ENCODE measurements at regions not wholly inside any gene's neighbourhood (a gene's known extent, or its start where the extent isn't known, plus 50 kb on each side); places are given as distances from the start of the nearest gene placed in this dataset.

GRCh38 chr2:63698786-63699548, 110.2 kb downstream of the MDH1 start:
- peak; percentile 92 for FAIRE-seq
- 26% methylated on average over 6 of the region's 6 CpGs for WGBS (ENCODE audit: missing lambda C conversion rate)

GRCh38 chr2:63699549-63699839, 110.7 kb downstream of the MDH1 start:
- WGBS (ENCODE audit: missing lambda C conversion rate): 48% methylated on average over 3 of the region's 3 CpGs
- 0 out of 2 replicates have a peak, but pooled peaks have one; percentile 2 for TF ChIP-seq JUNB (IDR thresholded peaks at IDR 0.05)
- TF ChIP-seq ZNF302 (CRISPR knock-in tag; IDR thresholded peaks at IDR 0.05): no peak
- no peak for TF ChIP-seq FOSL2 (IDR thresholded peaks at IDR 0.05)
- peak; percentile 68 for TF ChIP-seq FOSL2 (CRISPR knock-in tag; IDR thresholded peaks at IDR 0.05)
- no peak for FAIRE-seq
- no peaks in the 10 kb centered on the region for H3K9me3 ChIP-seq
- DNase-seq (ENCODE audit: low read depth in 1 of 2, low spot score in 1 of 2): no peak
- peak overlapping the region; percentile 66 to 80 for H3K27ac ChIP-seq
- H3K4me1 ChIP-seq: peaks cover 20% of the 10 kb centered on the region
- CTCF ChIA-PET: interaction anchor here (0.7 to 5.1 kb wide), 51 partner anchors 9 to 313 kb away, joined by 3 to 94 read pairs (median 5); partner anchors contain the start of gene UGP2
- peak overlapping the region; percentile 57 for H3K4me2 ChIP-seq
- ATAC-seq: peak; percentile 28 to 44; a peak in 4 of 6 replicates
- POLR2A ChIA-PET: interaction anchor here (1.4 to 3.0 kb wide), 4 partner anchors 35 to 143 kb away, joined by 4 to 103 read pairs (median 8); partner anchors contain the start of gene UGP2
- H3K4me3 ChIP-seq: no peak overlapping the region

More at GRCh38 chr2:63698786-63699548, 110.2 kb downstream of the MDH1 start:
- DNase-seq (ENCODE audit: low read depth in 1 of 2, low spot score in 1 of 2): peak; percentile 60 to 93
- ATAC-seq: peak; percentile 98
- Histone ChIP-seq H3K27ac (peak overlapping the region; percentile 66 to 80), H3K4me1 (peaks cover 20% of the 10 kb centered on the region), H3K4me3 (no peak overlapping the region), H3K9me3 (no peaks in the 10 kb centered on the region), H3K4me2 (peak overlapping the region; percentile 57)
- TF ChIP-seq JUN (IDR thresholded peaks at IDR 0.05) (peak; percentile 36 to 40; a peak in 2 of 5 replicates), RAD21 (conservative IDR thresholded peaks at IDR 0.05 in 1 of 2, IDR thresholded peaks at IDR 0.05 in 1 of 2) (peak; percentile 74 to 77), BCL3 (IDR thresholded peaks at IDR 0.05) (peak; percentile 51; the same call in 1 of the 3 replicates), PBX3 (IDR thresholded peaks at IDR 0.05) (no peak), HOXB5 (CRISPR knock-in tag; IDR thresholded peaks at IDR 0.05) (no peak), MAX (IDR thresholded peaks at IDR 0.05) (0 out of 2 replicates have a peak, but pooled peaks have one; percentile 16), CEBPB (IDR thresholded peaks at IDR 0.05) (0 out of 4 replicates have a peak, but pooled peaks of 1 of the 2 experiments have one; percentile 7), SMC3 (IDR thresholded peaks at IDR 0.05) (peak; percentile 64; the same call in 2 of the 3 replicates), JUNB (IDR thresholded peaks at IDR 0.05) (peak; percentile 37), FOSL2 (IDR thresholded peaks at IDR 0.05) (peak; percentile 76), FOSL2 (CRISPR knock-in tag; IDR thresholded peaks at IDR 0.05) (peak; percentile 88)
- TF ChIP-seq, protein P1, sequence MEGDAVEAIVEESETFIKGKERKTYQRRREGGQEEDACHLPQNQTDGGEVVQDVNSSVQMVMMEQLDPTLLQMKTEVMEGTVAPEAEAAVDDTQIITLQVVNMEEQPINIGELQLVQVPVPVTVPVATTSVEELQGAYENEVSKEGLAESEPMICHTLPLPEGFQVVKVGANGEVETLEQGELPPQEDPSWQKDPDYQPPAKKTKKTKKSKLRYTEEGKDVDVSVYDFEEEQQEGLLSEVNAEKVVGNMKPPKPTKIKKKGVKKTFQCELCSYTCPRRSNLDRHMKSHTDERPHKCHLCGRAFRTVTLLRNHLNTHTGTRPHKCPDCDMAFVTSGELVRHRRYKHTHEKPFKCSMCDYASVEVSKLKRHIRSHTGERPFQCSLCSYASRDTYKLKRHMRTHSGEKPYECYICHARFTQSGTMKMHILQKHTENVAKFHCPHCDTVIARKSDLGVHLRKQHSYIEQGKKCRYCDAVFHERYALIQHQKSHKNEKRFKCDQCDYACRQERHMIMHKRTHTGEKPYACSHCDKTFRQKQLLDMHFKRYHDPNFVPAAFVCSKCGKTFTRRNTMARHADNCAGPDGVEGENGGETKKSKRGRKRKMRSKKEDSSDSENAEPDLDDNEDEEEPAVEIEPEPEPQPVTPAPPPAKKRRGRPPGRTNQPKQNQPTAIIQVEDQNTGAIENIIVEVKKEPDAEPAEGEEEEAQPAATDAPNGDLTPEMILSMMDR (IDR thresholded peaks at IDR 0.05): peak; percentile 73
- ChIA-PET CTCF (interaction anchor here (0.6 to 5.1 kb wide), 60 partner anchors 9 to 944 kb away, joined by 3 to 94 read pairs (median 5); partner anchors contain the start of gene UGP2), POLR2A (interaction anchor here (1.0 to 3.0 kb wide), 6 partner anchors 36 to 162 kb away, joined by 3 to 103 read pairs (median 8); partner anchors contain the start of genes MDH1, UGP2 and WDPCP)

GRCh38 chr2:63700271-63700670, 111.5 kb downstream of the MDH1 start:
- 93% methylated on average over 3 of the region's 3 CpGs for WGBS (ENCODE audit: missing lambda C conversion rate)
- peaks cover 20% of the 10 kb centered on the region for H3K4me1 ChIP-seq
- ATAC-seq (no peak), DNase-seq (ENCODE audit: low read depth in 1 of 2, low spot score in 1 of 2) (no peak), FAIRE-seq (no peak)
- H3K4me3 ChIP-seq: no peak overlapping the region
- H3K27ac ChIP-seq: no peak overlapping the region; a peak in 3 of 6 replicates
- H3K9me3 ChIP-seq: no peaks in the 10 kb centered on the region
- no peak for TF ChIP-seq CHD2 (IDR thresholded peaks at IDR 0.05; ENCODE audit: low read length, partially characterized antibody)
- no peak for TF ChIP-seq FOXS1 (CRISPR knock-in tag; IDR thresholded peaks at IDR 0.05)
- TF ChIP-seq ESRRA (IDR thresholded peaks at IDR 0.05; ENCODE audit: borderline replicate concordance, low read length): no peak
- no peak for TF ChIP-seq RFX5 (IDR thresholded peaks at IDR 0.05)
- no peak for TF ChIP-seq POLR2A (IDR thresholded peaks at IDR 0.05; ENCODE audit: low read length)
- TF ChIP-seq, protein P2, sequence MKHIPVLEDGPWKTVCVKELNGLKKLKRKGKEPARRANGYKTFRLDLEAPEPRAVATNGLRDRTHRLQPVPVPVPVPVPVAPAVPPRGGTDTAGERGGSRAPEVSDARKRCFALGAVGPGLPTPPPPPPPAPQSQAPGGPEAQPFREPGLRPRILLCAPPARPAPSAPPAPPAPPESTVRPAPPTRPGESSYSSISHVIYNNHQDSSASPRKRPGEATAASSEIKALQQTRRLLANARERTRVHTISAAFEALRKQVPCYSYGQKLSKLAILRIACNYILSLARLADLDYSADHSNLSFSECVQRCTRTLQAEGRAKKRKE (CRISPR knock-in tag; IDR thresholded peaks at IDR 0.05; ENCODE audit: low read depth): no peak
- TF ChIP-seq, protein P1 (IDR thresholded peaks at IDR 0.05): no peak
- TF ChIP-seq SMC3 (IDR thresholded peaks at IDR 0.05): no peak
- TF ChIP-seq EP300 (IDR thresholded peaks at IDR 0.05): no peak
- no peak for TF ChIP-seq NR3C1 (IDR thresholded peaks at IDR 0.05)
- POLR2A ChIA-PET: interaction anchor here (0.6 to 3.0 kb wide), 3 partner anchors 38 to 142 kb away, joined by 6 to 103 read pairs (median 11); partner anchors contain the start of gene UGP2
- no peak overlapping the region for H3K4me2 ChIP-seq
- CTCF ChIA-PET: interaction anchor here (0.9 to 5.1 kb wide), 15 partner anchors 9 to 185 kb away, joined by 3 to 94 read pairs (median 9); partner anchors contain the start of gene UGP2
